ENCODE measurements at regions not wholly inside any gene's neighbourhood (a gene's known extent, or its start where the extent isn't known, plus 50 kb on each side); places are given as distances from the start of the nearest gene placed in this dataset.

DNA sequence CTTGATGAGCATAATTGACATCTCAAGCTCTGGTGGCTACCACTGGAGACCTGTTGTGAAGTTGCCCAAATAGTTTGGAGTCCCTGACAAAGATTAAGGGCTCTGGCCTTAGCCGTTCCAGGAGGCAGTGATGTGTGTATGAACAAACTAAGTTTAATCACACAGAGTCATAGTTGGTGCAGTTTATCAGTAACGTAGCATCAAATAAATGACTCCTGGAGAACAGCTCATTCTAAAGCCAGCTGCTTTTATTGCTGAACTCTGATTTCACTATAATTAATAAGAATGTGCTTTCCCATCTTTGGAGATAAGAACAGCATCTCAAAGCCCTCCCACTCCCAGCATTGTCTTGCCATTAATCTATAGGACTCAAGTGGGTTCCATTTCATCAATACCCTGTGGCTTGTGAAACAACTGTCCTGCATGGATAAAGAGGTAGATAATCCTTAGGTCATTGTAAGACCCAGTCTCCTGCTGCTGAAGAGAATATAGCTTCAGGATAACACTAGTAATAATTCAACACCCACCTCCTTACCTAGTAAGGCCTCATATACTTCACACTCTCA, 211.4 kb upstream of the THUMPD2 start:
- no peak for ATAC-seq
- Histone ChIP-seq H3K4me3 (no peak overlapping the region), H2AFZ (ENCODE audit: control insufficient read depth, low read depth, low read length) (no peak overlapping the region), H3K4me2 (ENCODE audit: control insufficient read depth, insufficient read depth) (no peak overlapping the region), H3K4me1 (ENCODE audit: control insufficient read depth, insufficient read depth, low read length) (no peaks in the 10 kb centered on the region), H3K79me2 (ENCODE audit: control insufficient read depth, insufficient read depth, low read length) (no peaks in the 10 kb centered on the region), H3K27me3 (replicated peaks in 1 of 2; ENCODE audit: control insufficient read depth in 2 of 2, insufficient read depth in 2 of 2, low read length in 1 of 2) (no peaks in the 10 kb centered on the region), H3K9me3 (replicated peaks; ENCODE audit: control insufficient read depth, insufficient read depth, low read length) (no peaks in the 10 kb centered on the region), H4K20me1 (ENCODE audit: control insufficient read depth, insufficient read depth) (no peaks in the 10 kb centered on the region), H3K9ac (ENCODE audit: control insufficient read depth, insufficient read depth, low read length) (no peak overlapping the region), H3K36me3 (ENCODE audit: control insufficient read depth in 2 of 2, insufficient read depth in 2 of 2, low read length in 1 of 2) (no peaks in the 10 kb centered on the region), H3K27ac (ENCODE audit: control insufficient read depth, insufficient read depth) (no peak overlapping the region)
- ChIA-PET RAD21 (ENCODE audit: unreplicated experiment) (no interaction called here), POLR2A (no interaction called here), SMC1A (ENCODE audit: uncharacterized antibody, unreplicated experiment) (no interaction called here), CTCF (no interaction called here)
- TF ChIP-seq, protein P1, sequence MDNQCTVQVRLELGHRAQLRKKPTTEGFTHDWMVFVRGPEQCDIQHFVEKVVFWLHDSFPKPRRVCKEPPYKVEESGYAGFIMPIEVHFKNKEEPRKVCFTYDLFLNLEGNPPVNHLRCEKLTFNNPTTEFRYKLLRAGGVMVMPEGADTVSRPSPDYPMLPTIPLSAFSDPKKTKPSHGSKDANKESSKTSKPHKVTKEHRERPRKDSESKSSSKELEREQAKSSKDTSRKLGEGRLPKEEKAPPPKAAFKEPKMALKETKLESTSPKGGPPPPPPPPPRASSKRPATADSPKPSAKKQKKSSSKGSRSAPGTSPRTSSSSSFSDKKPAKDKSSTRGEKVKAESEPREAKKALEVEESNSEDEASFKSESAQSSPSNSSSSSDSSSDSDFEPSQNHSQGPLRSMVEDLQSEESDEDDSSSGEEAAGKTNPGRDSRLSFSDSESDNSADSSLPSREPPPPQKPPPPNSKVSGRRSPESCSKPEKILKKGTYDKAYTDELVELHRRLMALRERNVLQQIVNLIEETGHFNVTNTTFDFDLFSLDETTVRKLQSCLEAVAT (IDR thresholded peaks at IDR 0.05) = no peak
- TF ChIP-seq TCF12 (IDR thresholded peaks at IDR 0.05; ENCODE audit: low read depth, low read length) (no peak), NRF1 (conservative IDR thresholded peaks at IDR 0.05; ENCODE audit: low read depth, low read length) (no peak), BACH1 (IDR thresholded peaks at IDR 0.05; ENCODE audit: borderline replicate concordance) (no peak), SP1 (IDR thresholded peaks at IDR 0.05; ENCODE audit: low read depth, low read length) (no peak), NR2C1 (IDR thresholded peaks at IDR 0.05) (no peak), NFYA (IDR thresholded peaks at IDR 0.05; ENCODE audit: borderline replicate concordance, low read depth, low read length) (no peak), CREM (IDR thresholded peaks at IDR 0.05; ENCODE audit: low read depth) (no peak), MTA3 (IDR thresholded peaks at IDR 0.05; ENCODE audit: borderline replicate concordance, low read length) (no peak), POLR2AphosphoS5 (IDR thresholded peaks at IDR 0.05; ENCODE audit: low read length) (no peak), NFIC (IDR thresholded peaks at IDR 0.05; ENCODE audit: low read depth, low read length) (no peak), RFX5 (IDR thresholded peaks at IDR 0.05; ENCODE audit: low read depth, low read length) (no peak), HCFC1 (IDR thresholded peaks at IDR 0.05; ENCODE audit: low read length) (no peak)
- TF ChIP-seq, protein P2, sequence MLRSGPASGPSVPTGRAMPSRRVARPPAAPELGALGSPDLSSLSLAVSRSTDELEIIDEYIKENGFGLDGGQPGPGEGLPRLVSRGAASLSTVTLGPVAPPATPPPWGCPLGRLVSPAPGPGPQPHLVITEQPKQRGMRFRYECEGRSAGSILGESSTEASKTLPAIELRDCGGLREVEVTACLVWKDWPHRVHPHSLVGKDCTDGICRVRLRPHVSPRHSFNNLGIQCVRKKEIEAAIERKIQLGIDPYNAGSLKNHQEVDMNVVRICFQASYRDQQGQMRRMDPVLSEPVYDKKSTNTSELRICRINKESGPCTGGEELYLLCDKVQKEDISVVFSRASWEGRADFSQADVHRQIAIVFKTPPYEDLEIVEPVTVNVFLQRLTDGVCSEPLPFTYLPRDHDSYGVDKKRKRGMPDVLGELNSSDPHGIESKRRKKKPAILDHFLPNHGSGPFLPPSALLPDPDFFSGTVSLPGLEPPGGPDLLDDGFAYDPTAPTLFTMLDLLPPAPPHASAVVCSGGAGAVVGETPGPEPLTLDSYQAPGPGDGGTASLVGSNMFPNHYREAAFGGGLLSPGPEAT (IDR thresholded peaks at IDR 0.05; ENCODE audit: low read depth) = no peak
- no peak for DNase-seq (ENCODE audit: low read depth, low spot score)
- intact Hi-C loops (cut with micrococcal nuclease; ENCODE audit: unreplicated experiment) (no loop called here), in situ Hi-C loops (cut with MboI) (no loop called here)
- WGBS (ENCODE audit: insufficient coverage, insufficient replicate concordance, low lambda C conversion rate, missing lambda C conversion rate) = 16% methylated on average over 2 of the region's 2 CpGs
- BruUV-seq (replicated peaks) = no TSS peak
- no peak for FAIRE-seq

Measured in GM12878 (cell line).